ENCODE measurements at regions not wholly inside any gene's neighbourhood (a gene's known extent, or its start where the extent isn't known, plus 50 kb on each side); places are given as distances from the start of the nearest gene placed in this dataset.
"Not testable (repeated sequence)": the region's sequence is repeated elsewhere in the genome, so short reads cannot be mapped to it uniquely, and the experiment has no call there.

DNA sequence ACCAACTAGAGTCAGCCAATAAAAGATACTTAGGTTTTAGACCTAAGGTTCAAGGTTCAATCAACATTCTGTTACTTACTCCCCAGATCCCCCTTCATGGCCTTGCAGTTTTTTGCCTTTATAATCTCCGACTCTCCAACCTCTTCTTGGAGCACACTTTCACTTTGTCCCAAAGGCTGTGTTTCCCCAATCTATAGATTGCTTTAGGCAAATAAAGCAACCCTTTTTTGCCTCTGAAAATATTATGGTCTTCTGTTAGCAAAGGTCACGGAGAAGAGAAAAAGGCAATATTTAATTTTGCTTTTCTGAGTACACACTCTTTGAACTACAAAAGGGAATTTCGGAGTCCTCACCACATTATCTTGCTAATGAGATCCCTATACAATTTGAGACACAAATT lies 268.1 kb downstream of the PLOD2 start:
- no peak for FAIRE-seq

DNA sequence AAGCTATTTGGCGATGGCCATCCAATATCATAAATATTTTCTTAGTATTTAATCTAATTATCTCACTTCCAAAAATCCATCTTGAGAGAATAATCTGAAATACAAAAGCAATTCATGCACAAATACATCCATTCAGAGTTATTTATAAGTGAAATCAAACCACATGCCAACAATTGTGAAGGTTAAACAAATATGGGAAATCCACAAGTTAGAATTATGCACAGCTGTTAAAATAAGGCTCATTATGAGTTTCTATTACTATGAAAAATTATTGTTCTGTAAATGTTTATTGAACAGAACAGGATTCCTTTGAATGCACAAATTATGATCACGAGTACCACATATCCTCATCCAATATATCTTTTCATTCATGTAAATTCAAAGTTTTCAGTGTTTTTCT lies 267.7 kb downstream of the PLOD2 start:
- FAIRE-seq, result no peak

DNA sequence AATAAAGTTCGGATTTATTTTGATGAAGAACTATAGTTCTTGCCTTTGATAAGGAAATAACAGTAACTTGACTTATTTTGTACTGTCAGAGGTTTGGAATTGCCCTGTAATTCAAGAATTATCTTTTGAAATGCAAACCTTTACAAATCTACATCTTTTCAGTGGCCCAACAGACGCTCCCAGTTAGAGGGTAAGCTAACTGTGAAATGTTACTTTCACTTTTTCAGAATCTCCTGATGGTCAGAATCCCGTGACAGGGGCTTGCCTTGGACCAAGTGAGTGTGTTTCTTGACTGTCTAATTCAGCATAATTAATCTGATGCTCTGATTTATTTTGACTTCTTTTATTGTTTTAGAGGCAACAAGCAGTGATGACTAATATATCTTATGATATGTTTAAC lies 262.5 kb downstream of the PLOD2 start:
- no peak for FAIRE-seq

DNA sequence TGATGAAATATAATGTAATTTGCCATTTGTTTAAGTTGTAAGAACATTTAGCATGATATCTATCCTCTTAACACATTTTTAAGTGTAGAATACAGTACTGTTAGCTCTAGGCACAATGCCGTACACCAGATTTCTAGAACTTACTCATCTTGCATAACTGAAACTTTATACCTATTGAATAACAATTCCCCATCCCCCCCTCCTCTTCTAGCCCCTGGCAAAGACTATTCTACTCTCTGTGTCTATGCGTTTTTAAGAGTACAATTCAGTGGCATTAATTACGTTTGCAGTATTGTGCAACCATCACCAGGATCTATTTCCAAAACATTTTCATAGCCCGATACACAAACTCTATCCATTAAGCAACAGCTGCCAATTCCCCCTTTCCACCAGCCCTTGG lies 261.7 kb downstream of the PLOD2 start:
- FAIRE-seq, result no peak

DNA sequence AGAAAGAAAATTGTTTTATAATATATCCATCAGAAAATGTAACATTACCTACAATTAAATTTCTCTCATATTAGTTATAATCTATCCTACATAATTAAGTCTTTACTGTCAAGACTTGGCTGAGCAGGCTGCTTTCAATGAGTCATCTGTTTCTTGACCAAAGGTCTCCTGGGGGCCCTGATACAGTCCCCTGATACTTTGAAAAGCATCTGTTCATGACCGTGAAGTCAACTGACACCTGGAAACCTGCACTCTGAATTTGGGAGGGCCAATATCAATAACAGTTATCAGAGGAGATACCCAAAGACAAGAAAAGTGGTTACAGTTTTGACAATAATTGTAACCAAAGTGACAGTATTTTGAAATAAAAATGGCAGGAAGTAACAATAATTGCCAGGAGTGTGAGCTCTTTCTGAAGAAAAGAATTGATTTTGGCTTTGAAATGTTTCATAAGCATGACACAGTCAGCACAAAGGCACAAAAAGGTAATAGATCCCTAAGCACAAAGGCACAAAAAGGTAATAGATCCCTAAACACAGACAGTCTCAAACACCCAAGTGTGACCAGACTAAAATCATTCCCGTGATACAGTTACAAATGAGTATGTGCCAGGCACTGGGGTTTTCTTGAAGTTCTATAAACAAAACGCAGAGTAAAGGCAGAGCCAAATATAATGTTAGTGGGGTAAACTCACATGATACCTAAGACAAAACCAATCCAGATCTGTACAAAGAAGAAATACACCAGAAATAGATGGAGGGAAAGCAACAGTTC lies 260.7 kb downstream of the PLOD2 start:
- FAIRE-seq, result no peak

DNA sequence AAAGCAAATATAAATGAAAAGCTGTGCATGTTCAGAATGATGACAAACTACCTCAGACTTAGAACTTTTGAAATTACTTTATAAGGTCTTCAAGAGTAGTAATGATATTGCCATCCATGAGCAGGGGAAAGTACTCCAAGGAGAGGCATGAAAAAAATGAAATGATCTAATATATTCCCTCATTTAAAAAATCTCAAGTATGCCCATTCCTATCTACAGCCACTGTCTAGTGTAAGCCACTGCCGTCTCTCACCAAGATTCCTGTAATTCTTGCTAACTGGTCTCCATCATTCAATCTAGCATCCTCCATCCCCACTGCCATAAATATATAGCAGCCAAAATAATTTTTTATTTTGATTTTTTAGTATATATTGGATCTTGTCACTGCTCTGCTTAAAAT lies 258.8 kb downstream of the PLOD2 start:
- no peak for FAIRE-seq

DNA sequence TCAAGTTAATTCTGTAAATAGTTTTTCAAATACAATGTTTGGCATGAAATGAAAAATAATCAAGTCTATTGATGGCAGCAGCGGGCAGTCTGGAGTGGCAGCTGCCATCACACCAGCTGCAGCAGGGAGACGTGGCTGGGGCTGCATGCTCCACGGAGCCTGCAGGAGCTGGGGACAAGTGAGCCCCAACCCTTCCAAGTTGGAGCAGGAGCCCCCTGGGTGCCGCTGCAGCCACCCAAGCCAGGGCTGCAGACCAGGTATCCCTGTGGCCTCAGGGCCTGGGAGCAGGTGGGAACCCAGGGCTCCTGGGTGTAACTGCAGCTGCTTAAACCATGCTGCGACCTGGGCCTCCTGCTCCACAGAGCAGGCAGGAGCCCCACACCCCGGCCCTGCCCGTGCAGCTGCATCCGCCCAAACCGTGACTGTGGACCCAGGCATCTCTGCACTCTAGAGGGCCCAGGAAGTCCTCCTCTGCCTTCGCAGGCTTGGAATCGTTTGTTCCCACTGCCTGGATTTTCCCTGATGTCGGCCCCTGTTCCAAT lies 257.4 kb downstream of the PLOD2 start:
- no peak for FAIRE-seq

DNA sequence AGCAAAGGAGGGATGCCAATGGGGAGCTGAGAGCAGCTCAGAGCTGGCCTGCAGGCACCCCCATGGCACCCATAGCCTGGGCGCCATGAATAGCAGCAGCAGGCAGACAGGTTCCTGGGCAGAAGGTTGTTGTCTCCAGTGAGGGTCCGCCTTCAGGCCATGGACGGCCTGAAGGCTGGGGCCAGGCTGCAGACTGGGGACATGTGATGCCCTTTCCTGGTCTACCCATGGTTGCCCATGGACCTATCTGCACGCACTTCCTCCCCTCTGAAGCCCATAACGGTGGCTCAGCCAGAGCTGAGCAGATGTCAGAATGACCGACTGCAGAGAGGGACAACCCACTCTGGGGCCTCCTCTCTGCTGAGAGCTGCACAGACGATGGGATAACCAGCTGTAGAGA lies 256.8 kb downstream of the PLOD2 start:
- no peak for FAIRE-seq

DNA sequence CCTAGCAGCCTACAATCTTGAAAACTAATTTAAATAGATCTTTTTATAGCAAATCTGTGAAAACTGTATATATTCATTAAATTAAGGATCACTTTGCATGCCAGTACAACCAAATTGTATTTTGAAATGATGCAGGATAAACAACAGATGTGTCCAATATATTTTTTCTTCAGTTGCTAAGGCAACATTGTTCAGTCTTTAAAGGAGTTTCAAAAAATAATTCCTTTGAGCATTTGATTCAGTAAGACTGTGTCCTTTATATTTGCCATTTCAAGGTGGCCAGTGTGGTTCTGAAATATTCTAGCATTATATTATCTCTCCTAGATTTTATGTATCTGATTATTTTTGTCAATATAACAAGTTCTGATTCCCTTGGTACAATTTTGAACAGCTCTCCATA lies 254.7 kb downstream of the PLOD2 start:
- no peak for FAIRE-seq

DNA sequence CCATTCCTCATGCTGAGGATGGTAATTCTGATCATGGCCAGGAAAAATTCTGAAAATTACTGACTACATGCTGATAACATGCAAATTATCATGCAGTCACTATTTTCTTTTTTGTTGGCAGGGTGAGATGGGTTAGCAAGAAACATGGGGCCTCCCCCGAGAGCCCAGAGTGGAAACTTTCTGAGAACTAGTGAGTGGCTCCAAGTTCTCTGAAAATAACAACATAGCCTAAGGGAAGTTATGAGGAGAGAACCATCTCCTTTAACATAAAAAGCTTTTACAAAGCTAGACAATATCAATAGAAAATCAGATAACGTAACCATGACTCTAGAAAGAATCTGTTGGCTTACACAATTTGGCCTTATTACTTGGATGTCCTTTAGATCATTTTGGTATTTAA lies 254.2 kb downstream of the PLOD2 start:
- no peak for FAIRE-seq

DNA sequence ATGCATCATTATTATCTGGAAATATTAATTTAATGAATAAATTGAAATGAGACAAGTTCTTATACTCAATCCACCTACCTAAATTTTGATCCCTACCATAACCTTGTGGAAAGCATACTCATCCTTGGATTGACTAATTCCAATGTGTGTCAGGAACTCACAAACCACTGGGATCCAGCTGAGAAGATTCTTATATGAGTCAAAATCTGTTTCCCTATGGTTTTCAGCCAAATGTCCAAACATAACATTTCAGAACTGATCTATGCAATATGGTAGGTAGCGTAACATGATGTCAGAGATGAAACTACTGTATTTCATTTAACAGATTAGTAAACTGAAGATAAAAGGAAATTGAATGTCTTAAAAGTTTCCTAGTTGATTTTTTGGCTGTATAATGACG lies 250.0 kb downstream of the PLOD2 start:
- no peak for FAIRE-seq

DNA sequence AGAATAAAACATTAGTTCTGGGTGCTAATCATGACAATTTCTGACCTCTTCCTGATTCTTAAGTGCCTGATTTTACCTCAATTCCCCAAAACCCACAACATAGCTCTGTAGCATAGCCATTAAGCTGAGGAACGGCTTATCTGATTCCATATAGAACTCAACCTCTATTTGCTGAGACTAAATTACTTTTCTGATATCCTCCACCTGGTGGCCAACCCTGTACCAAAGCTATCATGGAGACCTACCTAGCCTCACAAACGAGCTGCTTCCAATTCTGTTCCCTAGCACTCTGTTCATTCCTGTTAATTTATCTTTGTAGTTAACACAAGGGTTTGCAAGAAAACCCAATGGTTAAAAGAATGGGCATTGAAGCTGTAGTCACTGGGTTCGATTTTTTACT lies 245.2 kb downstream of the PLOD2 start:
- FAIRE-seq, result no peak

DNA sequence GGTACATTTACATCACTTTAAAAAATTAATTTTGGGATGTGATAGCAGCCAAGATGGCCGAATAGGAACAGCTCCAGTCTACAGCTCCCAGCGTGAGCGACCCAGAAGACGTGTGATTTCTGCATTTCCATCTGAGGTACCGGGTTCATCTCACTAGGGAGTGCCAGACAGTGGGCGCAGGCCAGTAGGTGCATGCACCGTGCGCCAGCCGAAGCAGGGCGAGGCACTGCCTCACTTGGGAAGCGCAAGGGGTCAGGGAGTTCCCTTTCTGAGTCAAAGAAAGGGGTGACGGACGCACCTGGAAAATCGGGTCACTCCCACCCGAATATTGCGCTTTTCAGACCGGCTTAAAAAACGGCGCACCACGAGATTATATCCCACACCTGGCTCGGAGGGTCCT lies 233.2 kb downstream of the PLOD2 start:
- not testable (repeated sequence) for FAIRE-seq

DNA sequence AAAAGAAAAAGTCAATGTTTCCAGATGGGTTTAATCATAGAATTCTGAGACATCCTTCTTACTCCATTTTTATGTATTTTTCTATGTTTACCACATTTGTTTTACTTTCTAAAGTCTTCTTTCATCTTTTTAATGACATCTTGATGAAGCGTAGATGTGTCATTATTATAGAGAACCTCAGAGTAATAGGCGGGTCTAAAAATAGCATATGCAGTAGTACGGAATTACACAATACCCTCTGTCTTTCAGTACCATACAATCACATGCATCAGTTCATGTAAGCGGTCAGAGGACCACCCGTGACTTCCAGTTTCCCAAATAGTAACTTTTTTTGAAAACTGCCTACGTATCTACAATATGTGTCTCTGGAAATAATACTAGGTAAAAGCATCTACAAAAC lies 224.0 kb downstream of the PLOD2 start:
- no peak for FAIRE-seq

DNA sequence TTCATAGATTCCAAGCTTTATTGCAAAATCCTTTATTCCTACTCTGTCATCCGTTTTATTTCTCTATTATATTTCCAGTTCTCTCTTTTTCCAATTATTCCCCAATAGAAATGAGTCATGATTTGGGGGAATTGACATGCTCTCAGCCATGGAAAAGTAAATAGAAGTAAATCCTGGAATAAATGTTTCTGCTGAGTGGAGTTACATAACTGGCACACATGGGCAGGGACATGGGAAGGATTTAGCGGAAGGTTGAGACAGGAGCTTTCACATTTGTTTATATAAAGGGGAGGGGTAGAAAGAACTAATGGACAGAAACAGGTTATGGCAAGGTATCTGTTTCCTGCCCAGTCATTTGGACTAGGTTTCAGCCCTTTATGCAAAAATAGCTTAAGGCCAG lies 221.6 kb downstream of the PLOD2 start:
- FAIRE-seq, result no peak

DNA sequence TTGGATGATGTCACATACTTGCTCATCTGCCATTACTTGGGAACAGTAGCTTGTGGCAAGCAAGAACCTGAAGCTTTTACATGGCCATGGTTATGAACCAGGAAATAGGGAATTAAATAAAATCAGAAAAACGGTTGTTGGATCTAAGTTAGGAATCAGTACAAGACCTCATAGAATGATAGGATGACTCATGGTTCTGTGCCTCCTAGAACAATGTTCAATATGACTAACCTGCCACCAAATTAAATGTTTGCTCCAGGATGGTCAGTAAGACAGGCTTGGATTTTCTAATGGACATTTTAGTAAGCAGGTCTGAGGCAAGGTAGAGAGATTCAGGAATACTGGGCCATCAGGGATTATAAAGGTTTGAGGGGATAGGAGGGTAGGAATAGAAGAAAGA lies 218.9 kb downstream of the PLOD2 start:
- FAIRE-seq, result no peak

DNA sequence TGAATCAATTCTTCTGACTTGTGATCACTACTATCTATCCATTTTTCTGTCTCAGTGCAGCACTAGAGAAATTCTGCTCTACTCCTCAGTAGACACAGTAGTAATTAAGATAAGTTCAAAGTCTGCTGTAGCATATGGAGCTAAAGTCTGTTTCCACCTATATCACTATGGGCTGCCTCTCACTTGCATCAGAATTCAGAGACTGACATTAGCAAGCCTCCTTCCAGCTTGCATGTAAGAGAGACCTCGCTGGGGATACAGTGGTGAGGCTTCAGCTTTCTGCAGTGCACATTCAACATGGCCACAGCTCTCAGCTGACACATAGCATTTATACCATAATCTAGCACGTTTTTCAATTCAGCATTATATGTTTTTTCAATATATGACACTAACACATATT lies 217.0 kb downstream of the PLOD2 start:
- FAIRE-seq, result no peak

DNA sequence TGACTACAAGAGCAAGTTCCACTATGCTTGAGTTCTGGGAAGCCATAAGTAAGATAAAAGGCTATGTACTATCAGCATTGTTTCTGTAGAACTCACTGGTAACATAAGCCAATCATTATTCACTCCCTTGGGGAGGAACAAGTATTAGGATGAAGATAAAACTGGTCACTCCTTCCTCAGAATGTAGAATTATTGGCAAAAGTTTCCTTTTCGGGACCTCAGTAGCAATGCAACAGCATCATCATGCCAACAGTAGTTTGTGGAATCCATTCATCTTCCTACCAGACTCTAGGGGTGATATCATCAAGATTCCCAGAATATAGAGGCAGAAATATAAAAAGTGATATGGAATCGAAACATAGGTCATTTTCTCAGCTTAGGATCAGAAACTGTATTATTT lies 209.5 kb downstream of the PLOD2 start:
- FAIRE-seq, result no peak

DNA sequence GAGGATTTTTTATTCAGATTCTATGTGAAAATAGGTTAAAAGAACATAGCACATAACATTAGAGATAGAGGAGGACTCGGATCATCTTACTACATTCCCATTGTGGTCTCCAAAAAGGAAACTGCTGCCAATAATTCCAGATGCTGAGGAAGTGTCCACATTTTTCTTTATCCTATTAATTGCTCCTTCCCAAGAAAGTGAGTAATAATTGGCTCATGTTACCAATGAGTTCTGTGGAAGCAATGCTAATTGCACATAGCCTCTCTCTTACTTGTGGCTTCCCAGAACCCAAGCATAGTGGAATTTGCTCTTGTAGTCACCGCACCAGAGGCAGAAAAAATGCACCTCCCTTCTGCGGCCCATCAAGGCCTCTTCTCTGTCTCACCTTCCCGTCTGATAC lies 208.4 kb downstream of the PLOD2 start:
- no peak for FAIRE-seq

DNA sequence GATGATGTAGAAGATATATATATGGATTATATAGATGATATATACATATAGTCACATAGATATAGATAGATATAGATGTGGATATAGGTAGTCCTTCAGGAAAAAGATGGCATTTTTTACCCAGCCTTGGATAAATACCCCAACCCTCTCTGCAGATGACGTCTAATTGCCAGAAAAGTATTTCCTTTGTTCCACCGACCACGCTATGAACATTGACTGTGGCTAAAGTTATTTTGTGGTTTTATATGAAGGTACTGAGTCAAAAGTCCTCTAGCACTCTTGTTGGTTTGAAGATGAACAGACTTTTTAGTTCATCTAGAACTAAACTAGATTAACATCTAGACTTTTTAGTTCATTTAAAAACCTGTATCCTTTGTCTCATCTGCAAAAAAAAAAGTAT lies 207.7 kb downstream of the PLOD2 start:
- FAIRE-seq, result no peak

DNA sequence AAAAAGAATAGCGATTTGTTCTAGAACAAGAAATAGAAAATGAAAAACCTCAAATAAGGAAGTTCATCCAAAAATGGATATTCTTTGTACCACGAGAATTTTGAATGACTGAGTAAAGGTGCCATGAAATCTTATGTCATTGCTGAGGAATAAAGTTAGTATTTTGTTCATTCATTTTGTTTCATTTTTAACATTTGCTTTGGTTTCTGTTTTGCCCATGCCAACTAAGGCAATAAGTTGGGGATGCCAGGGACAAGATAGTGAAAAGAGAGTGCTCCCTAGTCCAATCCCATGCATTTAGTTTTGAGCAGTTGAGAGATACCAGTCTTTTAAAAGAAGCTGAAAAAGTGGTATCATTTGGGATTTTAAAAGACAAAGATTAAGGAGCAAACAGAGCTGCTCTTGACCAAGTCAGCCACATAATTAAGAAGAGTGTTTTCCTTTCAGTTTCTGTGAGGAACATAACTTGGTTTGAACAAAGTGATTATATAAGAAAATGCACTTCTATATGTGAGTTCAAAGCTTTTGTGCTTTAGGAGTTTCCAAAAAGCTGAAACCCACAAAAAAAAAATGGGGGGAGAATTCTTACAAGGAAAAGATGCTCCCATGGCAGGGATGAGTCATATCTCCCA lies 201.4 kb downstream of the PLOD2 start:
- FAIRE-seq, result no peak

DNA sequence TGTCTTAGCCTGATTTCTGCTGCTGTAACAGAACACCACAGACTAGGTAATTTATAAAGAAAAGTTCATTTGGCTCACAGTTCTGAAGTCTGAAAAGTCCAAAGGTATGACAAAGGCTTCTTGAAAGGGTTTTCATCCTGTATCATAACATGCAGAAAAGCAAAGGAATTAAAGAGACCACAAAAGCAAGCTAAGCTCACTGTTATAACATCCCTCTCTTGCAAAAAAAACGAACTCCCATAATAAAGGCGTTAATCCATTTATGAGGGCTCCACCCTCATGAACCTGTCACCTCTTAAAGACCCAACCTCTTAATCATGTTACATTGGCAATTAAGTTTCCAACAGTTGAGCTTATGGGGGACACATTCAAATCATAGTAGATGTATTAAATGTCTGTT lies 197.9 kb downstream of the PLOD2 start:
- FAIRE-seq, result no peak

DNA sequence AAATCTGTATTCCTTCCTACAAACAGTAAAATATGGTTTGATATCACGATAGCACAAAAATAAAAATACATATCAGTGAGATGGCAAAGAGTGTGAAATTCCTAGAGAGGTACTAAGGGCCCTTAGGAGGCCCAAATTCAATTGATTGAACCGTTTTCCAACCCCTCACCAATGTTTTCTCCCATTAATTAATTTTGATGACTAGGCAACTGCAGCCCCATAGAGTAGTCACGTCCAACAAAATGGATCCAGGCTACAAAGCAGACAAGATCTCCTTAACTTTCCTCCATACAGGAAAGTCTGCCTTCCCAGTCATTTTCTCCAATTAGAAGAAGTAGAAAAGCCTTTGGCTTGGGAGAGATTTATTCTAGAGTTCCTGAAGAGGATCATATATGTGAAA lies 193.9 kb downstream of the PLOD2 start:
- no peak for FAIRE-seq

DNA sequence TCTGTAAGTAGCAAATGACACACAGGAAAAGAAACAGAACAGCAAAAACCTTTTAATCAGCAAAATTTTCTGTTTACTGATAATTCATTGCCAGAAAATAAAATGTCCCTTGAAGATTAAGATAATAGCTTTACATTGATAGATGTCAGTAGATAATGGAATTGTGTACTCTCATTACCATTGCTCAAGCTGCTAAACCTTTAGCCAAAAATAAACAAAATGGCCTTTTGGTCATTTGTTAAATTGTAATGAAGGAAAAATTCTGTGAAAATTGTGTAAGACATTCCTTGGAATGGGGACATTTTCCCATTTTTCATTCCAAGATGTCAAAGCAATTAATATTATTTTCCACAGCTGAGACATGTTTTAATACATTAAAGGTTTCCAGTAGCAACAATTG lies 189.8 kb downstream of the PLOD2 start:
- FAIRE-seq, result no peak

DNA sequence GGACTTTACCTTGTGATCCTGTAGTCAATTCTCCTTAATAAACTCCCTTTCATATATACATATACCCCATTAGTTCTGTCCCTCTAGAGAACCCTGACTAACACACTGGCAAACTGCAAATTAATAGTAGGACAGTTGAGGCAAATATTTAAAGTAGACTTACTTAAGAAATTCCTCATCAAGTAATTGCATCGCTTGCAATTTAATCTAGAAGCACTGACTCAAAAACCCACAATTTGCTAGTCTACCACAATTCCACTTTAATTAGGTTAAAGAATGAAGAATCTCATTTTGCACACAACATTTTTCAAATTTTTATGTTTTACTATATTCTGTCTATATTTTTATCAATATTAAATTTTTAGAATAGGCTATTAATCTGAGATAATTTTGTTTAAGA lies 188.1 kb downstream of the PLOD2 start:
- FAIRE-seq, result no peak

All from G401.6 (cell line).